Activated naive CD4-positive, alpha-beta T cell treated with anti-CD3 and anti-CD28 coated beads, Interleukin-2, amount 10 ng/mL, durations not matched to agents 7 days and 5 days (primary cell): ENCODE measurements at regions not wholly inside any gene's neighbourhood (a gene's known extent, or its start where the extent isn't known, plus 50 kb on each side); places are given as distances from the start of the nearest gene placed in this dataset.

Experiments used
- CTCF ChIA-PET: fragments of 350-600 bp; sonication (Branson Sonifier 250); formaldehyde crosslinking; loops from one replicate; lab custom pipeline; 2021; ENCODE audit warnings: antibody characterized with exemption; lab: Charles Lee
- DNase-seq: peaks from one replicate; pipeline ENCODE4 v3.0.0-alpha.2; 2020
- H3K27ac Mint-ChIP-seq: one replicate; pipeline ENCODE4 v1.8.0; 2021; ENCODE audit warnings: mild to moderate bottlenecking, moderate library complexity, mixed read lengths
- H3K27me3 Mint-ChIP-seq: one replicate; pipeline ENCODE4 v1.8.0; 2021; ENCODE audit warnings: mild to moderate bottlenecking, mixed read lengths
- H3K36me3 Mint-ChIP-seq: one replicate; pipeline ENCODE4 v1.8.0; 2021; ENCODE audit warnings: mixed read lengths
- H3K4me1 Mint-ChIP-seq: one replicate; pipeline ENCODE4 v1.8.0; 2021; ENCODE audit warnings: mixed read lengths
- H3K4me3 Mint-ChIP-seq: one replicate; pipeline ENCODE4 v1.8.0; 2021; ENCODE audit warnings: mild to moderate bottlenecking, moderate library complexity, mixed read lengths
- H3K9me3 Mint-ChIP-seq: one replicate; pipeline ENCODE4 v1.8.0; 2021; ENCODE audit warnings: mixed read lengths

DNA sequence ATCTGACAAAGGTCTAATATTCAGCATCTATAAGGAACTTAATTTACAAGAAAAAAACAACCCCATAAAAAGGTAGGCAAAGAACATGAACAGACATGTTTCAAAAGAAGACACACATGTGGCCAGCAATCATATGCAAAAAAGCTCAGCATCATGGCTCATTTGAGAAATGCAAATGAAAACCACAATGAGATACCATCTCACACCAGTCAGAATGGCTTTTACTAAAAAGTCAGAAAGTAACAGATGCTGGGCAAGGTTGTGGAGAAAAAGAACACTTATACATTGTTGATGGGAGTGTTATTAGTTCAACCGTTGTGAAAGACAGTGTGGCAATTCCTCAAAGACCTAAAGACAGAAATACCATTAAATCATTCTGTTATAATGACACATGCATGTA is 289.9 kb upstream of the MMS22L start:
- Mint-ChIP-seq H3K4me3 (no peak overlapping the region), H3K36me3 (no peaks in the 10 kb centered on the region), H3K4me1 (no peaks in the 10 kb centered on the region), H3K9me3 (no peaks in the 10 kb centered on the region), H3K27ac (no peak overlapping the region), H3K27me3 (no peaks in the 10 kb centered on the region)
- no peak for DNase-seq
- CTCF ChIA-PET, result no interaction called here

DNA sequence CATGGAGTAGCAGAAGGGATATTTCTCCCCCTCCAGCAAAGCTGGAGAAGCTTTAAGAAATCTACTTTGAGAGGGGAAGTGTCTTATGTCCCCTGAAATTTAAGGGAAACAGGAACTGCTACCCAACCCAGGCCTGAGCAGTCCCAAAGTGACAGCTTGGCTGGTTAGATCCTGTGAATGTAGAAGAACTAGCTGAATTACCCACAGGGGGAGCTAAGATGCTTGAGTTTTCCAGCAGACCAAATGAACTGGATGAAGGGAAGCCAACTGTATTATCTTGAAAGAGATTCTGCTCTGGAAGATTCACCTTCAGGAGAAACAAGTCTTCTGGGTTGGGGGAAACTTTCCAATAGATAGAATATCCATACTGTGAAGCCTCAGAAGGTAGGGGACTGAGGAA is 303.3 kb upstream of the MMS22L start:
- Mint-ChIP-seq H3K4me3 (no peak overlapping the region), H3K9me3 (no peaks in the 10 kb centered on the region), H3K27ac (no peak overlapping the region), H3K27me3 (no peaks in the 10 kb centered on the region), H3K4me1 (no peaks in the 10 kb centered on the region), H3K36me3 (no peaks in the 10 kb centered on the region)
- no peak for DNase-seq
- CTCF ChIA-PET, result no interaction called here

DNA sequence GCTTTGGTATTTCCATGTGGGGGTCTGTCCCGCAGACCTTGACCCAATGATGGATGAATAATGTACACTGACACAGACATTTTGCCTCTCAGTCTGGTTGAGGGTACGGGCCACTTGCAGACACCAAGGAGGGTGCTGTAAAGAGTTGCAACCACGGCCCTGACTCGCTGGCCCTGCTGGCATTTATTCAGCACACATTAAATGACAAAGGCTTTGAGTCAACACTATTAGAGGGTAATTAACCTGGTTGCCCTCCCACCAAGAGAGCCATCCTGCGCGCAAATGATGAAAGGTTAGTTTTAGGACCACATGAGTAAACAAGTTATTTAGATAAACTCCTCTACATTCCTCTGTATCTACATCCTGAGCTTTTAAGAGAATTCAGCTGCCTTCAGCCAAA is 308.9 kb upstream of the MMS22L start:
- DNase-seq, result no peak
- no peaks in the 10 kb centered on the region for H3K36me3 Mint-ChIP-seq
- CTCF ChIA-PET, result no interaction called here
- H3K9me3 Mint-ChIP-seq, result no peaks in the 10 kb centered on the region
- H3K4me1 Mint-ChIP-seq, result no peaks in the 10 kb centered on the region
- H3K27me3 Mint-ChIP-seq, result no peaks in the 10 kb centered on the region
- H3K4me3 Mint-ChIP-seq, result no peak overlapping the region
- H3K27ac Mint-ChIP-seq, result no peak overlapping the region

DNA sequence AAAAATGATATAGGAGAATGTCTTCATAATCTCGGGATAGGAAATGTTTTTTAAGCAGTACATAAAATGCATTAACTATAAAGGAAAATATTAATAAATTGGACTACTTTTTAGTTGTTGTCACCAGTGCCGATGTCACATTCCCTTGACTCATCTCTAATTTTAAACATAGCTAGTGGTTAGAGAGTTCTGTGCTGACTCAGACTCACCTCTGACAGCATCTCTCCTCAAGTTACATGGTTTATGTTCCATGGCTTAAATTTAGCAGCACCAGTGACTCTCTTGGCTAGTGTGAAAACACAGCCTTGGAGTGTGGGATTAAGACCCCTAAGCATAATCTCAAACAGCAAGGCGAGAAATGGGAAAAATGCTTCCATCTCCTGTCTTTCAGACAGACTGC is 311.8 kb upstream of the MMS22L start:
- no peaks in the 10 kb centered on the region for H3K27me3 Mint-ChIP-seq

DNA sequence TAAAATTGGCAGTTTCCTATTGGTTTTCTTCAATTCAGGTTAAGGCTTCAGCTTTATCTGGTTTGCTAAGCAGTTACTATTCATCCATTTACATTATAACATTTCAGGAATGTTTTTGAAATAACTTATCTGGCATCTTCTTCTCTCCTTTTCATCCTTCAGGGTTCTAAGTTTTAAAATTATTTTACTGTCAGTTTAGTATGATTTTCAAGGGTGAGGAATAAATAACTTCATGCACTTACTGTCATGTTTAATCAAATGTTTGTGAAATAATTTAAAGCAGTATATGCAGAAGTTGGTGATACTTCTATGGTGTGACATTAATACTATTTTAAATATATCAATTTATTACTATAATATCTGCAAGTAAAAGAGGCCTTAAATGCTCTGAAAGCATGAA is 338.1 kb upstream of the MMS22L start:
- H3K9me3 Mint-ChIP-seq, result peaks cover 2% of the 10 kb centered on the region
- no peaks in the 10 kb centered on the region for H3K27me3 Mint-ChIP-seq
- H3K36me3 Mint-ChIP-seq, result no peaks in the 10 kb centered on the region
- H3K4me3 Mint-ChIP-seq, result no peak overlapping the region
- DNase-seq, result no peak
- CTCF ChIA-PET, result no interaction called here
- no peak overlapping the region for H3K27ac Mint-ChIP-seq
- H3K4me1 Mint-ChIP-seq, result no peaks in the 10 kb centered on the region

More for the DNA sequence above, 311.8 kb upstream of the MMS22L start:
- H3K9me3 Mint-ChIP-seq, result no peaks in the 10 kb centered on the region
- no peak overlapping the region for H3K4me3 Mint-ChIP-seq
- no peak for DNase-seq
- H3K36me3 Mint-ChIP-seq, result no peaks in the 10 kb centered on the region
- CTCF ChIA-PET, result no interaction called here
- H3K4me1 Mint-ChIP-seq, result no peaks in the 10 kb centered on the region
- H3K27ac Mint-ChIP-seq, result no peak overlapping the region

DNA sequence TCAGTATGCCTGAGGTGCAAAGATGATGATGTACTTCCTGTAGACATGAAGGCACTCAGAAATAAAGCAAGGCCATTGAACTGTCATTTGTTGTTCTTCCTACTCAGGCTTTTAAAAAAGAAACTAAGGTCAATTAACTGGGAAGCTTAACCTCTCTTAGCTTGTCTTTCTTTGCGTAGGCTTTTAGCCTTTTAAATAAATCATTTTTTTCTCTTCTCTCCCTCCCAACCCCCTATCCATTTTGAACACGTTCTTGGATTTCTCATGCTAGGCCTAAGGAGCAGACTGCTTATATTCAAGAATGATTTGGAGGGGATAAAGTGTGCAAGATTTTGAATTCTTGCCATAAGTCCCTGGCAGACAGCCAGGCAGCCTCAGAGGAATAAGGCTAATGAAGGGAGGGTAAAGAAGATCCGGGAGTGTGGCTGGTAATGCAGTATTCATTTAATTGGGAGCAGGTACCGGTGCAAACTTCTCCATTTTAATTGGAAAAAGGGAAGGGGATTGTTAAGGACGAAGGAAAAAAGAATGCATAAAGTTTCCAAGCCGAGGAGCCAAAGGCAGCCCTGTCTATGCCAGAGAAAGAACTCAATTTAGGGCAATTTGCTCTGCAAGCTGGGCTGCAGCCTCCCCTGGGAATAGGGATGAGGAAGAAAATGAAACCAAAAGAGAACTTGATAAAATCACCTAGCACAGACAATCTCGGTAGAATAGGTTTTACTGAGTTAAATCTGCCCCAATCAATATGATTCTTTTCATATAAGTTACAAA is 343.8 kb upstream of the MMS22L start:
- Mint-ChIP-seq H3K4me1 (no peaks in the 10 kb centered on the region), H3K36me3 (no peaks in the 10 kb centered on the region), H3K27ac (no peak overlapping the region), H3K27me3 (no peaks in the 10 kb centered on the region), H3K4me3 (no peak overlapping the region), H3K9me3 (peaks cover 1% of the 10 kb centered on the region)
- CTCF ChIA-PET, result no interaction called here
- no peak for DNase-seq

DNA sequence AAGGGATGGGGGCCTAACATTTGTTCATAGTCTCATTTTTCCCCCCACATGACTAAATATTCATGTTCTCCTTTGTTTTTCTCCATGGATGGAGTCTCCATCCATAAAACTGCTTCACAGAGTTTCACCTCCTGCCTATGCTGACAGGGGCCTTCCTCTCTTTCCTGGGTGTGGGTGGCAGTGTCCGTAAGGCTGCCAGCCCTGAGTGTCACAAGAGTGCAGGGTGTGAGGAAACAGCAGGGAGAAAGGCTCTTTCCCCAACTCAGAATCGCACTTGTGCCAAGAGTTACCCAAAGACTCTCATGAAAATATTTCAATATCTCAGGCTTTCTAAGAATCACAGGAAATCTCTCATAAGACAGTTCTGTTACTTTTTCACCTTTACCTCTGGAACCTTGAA is 346.2 kb upstream of the MMS22L start:
- Mint-ChIP-seq H3K9me3 (peaks cover 1% of the 10 kb centered on the region), H3K27ac (no peak overlapping the region), H3K27me3 (no peaks in the 10 kb centered on the region), H3K4me1 (no peaks in the 10 kb centered on the region), H3K4me3 (no peak overlapping the region), H3K36me3 (no peaks in the 10 kb centered on the region)
- CTCF ChIA-PET, result no interaction called here
- DNase-seq, result no peak

DNA sequence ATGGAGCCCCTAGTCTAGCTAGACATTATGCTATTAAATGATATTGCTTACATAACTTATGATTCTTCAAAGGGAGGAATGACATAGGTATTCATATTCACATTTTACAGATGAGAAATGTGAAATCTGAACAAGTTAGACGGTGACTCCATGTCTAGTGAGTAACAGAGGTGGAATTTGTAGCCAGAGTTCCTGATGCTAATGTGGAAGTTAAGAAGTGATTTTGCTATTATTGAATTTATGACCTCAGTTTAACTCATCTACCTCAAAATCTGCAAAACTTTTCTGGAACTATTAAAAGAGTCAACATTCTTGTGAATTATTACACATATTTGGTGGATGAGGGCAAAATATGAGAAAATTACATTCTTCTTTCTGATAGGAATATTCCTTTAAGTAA is 347.6 kb upstream of the MMS22L start:
- Mint-ChIP-seq H3K4me1 (no peaks in the 10 kb centered on the region), H3K27me3 (no peaks in the 10 kb centered on the region), H3K4me3 (no peak overlapping the region), H3K36me3 (no peaks in the 10 kb centered on the region), H3K27ac (no peak overlapping the region), H3K9me3 (peaks cover 1% of the 10 kb centered on the region)
- CTCF ChIA-PET, result no interaction called here
- DNase-seq, result no peak

DNA sequence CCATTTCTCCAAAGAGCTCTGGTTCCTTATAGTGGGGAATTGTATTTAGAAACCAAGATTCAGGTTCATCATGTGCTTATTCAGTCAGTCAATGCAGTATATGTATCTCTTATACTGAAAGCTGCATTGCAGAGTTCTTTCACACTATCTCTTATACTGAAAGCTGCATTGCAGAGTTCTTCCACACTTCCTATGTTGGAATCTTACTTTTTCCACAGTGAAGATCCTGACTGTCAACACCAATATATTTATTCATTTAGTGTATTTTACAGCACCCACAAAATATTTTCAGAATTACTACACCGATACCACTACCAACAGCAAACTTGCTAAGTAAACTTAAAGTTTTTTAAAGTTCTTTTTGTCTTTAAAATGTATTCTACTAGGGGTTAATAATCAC is 349.3 kb upstream of the MMS22L start:
- Mint-ChIP-seq H3K27me3 (no peaks in the 10 kb centered on the region), H3K27ac (no peak overlapping the region), H3K4me1 (no peaks in the 10 kb centered on the region), H3K9me3 (peaks cover 4% of the 10 kb centered on the region), H3K4me3 (no peak overlapping the region), H3K36me3 (no peaks in the 10 kb centered on the region)
- CTCF ChIA-PET, result no interaction called here
- DNase-seq, result no peak

DNA sequence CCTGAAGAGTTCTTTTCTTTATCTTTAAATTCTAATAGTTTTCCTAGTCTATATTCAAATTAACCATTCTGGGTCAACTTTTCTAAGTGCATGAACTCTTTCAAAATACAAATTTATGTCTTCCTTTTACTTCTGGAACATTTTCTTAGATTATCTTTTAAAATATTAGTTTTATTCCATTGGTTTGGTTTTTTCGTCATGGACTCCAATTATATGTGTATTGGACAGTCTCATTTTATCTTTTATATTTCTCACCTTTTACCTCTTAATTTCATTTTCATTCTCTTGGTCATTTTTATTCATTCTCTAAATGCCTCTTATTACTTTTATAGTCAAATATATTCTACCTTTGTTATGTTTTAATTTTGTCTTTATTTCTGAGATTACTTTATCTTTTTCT is 356.7 kb upstream of the MMS22L start:
- CTCF ChIA-PET, result no interaction called here
- no peak overlapping the region for H3K4me3 Mint-ChIP-seq
- DNase-seq, result no peak
- no peaks in the 10 kb centered on the region for H3K36me3 Mint-ChIP-seq
- H3K27me3 Mint-ChIP-seq, result no peaks in the 10 kb centered on the region
- no peaks in the 10 kb centered on the region for H3K4me1 Mint-ChIP-seq
- no peak overlapping the region for H3K27ac Mint-ChIP-seq
- H3K9me3 Mint-ChIP-seq, result peaks cover 2% of the 10 kb centered on the region

DNA sequence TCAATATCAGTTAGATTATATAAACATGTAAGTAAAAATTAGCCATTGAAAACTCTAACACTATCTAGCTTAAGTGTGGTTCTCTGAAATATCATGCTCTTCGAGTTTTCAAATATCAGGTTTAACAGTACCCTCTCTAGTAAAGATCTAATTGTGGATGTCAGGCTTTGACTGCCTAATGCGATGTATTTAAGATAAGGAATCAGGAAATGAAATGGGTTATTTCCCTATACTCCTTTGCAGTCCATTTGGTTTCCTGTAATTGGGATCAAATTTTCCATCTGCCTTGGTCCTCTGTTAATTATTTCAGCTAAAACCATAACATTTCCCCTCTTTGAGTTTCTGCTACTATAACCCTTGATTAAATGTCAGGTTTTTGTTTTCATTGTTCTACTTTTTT is 361.3 kb upstream of the MMS22L start:
- Mint-ChIP-seq H3K27ac (no peak overlapping the region), H3K9me3 (no peaks in the 10 kb centered on the region), H3K4me3 (no peak overlapping the region), H3K4me1 (no peaks in the 10 kb centered on the region), H3K27me3 (no peaks in the 10 kb centered on the region), H3K36me3 (no peaks in the 10 kb centered on the region)
- no peak for DNase-seq
- CTCF ChIA-PET, result no interaction called here

DNA sequence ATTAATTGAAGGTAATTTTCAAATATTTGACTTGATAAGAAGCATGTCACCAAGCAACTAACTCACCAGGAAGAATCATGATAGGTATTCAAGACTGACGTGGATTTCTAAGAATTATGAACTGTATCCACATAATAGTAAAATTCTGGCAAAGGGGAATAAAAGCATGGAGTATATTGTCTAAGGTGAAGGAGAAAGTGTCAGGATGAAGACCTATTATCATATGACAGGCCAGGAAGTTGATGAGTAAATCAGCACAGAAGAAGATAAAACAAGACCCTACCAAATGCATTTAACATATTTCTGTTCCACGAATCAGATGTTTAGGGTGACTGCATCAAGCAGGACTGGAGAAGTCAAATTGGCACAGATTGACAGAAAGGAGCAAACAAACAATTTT is 362.7 kb upstream of the MMS22L start:
- DNase-seq, result no peak
- Mint-ChIP-seq H3K36me3 (no peaks in the 10 kb centered on the region), H3K9me3 (no peaks in the 10 kb centered on the region), H3K27ac (no peak overlapping the region), H3K4me3 (no peak overlapping the region), H3K4me1 (no peaks in the 10 kb centered on the region), H3K27me3 (no peaks in the 10 kb centered on the region)
- CTCF ChIA-PET, result no interaction called here

DNA sequence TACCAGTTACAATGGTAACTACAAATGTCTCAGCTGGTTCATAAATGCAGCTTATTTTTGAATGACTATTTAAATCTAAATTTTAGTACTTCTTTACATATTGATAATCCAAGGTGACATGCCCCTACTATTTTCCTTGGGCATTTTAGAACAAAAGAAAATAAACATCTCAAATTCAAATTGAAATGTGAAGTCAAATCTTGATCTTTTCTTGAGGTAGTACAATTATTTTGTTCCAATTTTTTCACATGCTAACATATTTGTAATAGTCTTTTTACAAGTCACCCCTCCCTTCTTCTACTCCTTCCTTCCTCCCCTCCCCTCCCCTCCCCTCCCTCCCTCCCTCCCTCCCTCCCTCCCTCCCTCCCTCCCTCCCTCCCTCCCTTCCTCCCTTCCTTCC is 370.1 kb upstream of the MMS22L start:
- no peak overlapping the region for H3K4me3 Mint-ChIP-seq
- H3K27me3 Mint-ChIP-seq, result no peaks in the 10 kb centered on the region
- no peak overlapping the region for H3K27ac Mint-ChIP-seq
- H3K9me3 Mint-ChIP-seq, result peaks cover 3% of the 10 kb centered on the region
- H3K36me3 Mint-ChIP-seq, result no peaks in the 10 kb centered on the region
- no peak for DNase-seq
- no peaks in the 10 kb centered on the region for H3K4me1 Mint-ChIP-seq
- CTCF ChIA-PET, result no interaction called here

DNA sequence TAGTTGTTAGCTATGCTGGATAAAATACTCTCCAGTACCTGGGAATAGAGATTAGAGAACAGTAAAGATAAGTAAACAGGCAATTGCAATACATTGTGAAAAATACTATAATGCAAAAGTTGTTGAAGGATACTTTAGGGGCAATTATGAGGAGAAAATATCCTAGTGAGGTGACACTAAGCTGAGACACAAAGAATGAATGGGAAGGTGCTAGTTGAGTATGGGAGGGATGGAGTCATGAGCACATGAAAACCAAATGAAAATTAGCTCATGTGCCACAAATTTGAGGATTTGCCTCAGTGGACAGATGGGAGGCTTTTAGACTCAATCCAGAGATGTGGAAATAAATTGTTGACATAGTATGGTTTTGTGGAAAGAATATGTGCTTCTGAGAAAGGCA is 370.5 kb upstream of the MMS22L start:
- DNase-seq, result no peak
- H3K27me3 Mint-ChIP-seq, result no peaks in the 10 kb centered on the region
- H3K4me3 Mint-ChIP-seq, result no peak overlapping the region
- H3K27ac Mint-ChIP-seq, result no peak overlapping the region
- H3K9me3 Mint-ChIP-seq, result peaks cover 3% of the 10 kb centered on the region
- H3K36me3 Mint-ChIP-seq, result no peaks in the 10 kb centered on the region
- CTCF ChIA-PET, result no interaction called here
- H3K4me1 Mint-ChIP-seq, result no peaks in the 10 kb centered on the region

DNA sequence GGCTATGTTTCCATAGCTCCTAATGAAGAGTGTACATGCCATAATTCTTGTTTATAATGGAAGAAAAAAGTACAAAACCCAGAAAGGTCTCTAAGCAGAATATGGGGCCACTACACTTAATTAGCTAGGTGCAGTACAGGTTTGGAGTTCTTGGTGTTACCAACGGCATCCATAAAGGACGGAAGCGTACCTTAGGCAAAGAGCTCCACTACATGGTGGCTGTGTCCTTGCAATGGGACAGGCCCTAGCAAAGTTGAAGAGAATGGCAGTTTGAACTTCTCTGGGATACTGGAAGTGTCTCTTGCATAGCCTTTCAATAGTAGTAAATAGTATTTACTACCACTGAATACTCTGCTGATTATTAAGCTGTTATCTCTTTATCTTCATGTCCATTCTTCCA is 371.7 kb upstream of the MMS22L start:
- no peaks in the 10 kb centered on the region for H3K27me3 Mint-ChIP-seq
- no peak overlapping the region for H3K4me3 Mint-ChIP-seq
- no peaks in the 10 kb centered on the region for H3K4me1 Mint-ChIP-seq
- peaks cover 3% of the 10 kb centered on the region for H3K9me3 Mint-ChIP-seq
- CTCF ChIA-PET, result no interaction called here
- H3K27ac Mint-ChIP-seq, result no peak overlapping the region
- no peaks in the 10 kb centered on the region for H3K36me3 Mint-ChIP-seq
- DNase-seq, result no peak

DNA sequence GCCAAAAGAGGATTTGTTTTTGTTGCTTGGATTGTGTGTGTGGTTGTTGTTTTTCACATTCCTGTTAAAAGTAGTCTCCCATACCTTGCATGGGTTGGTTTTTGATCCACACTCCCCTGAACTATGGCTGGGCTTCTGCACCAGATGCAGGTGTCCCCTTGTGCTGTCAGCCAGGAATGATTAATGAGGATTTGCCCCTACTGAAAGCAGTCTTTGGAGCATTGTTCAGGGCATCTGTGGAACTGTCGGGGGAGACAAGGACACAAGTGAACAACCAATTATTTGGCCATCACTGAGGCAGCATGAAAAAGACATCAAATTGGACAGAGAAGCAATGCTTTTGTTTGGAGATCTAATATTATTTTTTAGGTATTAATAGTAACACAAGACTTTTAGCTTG is 373.2 kb upstream of the MMS22L start:
- H3K9me3 Mint-ChIP-seq, result peaks cover 3% of the 10 kb centered on the region
- DNase-seq, result no peak
- H3K27ac Mint-ChIP-seq, result no peak overlapping the region
- no peak overlapping the region for H3K4me3 Mint-ChIP-seq
- H3K27me3 Mint-ChIP-seq, result no peaks in the 10 kb centered on the region
- H3K4me1 Mint-ChIP-seq, result no peaks in the 10 kb centered on the region
- no peaks in the 10 kb centered on the region for H3K36me3 Mint-ChIP-seq
- CTCF ChIA-PET, result no interaction called here
